MM.1S (cell line): ENCODE measurements at regions not wholly inside any gene's neighbourhood (a gene's known extent, or its start where the extent isn't known, plus 50 kb on each side); places are given as distances from the start of the nearest gene placed in this dataset.

ENCODE experiments used
- DNase-seq: peaks from one replicate; pipeline ENCODE4 v3.0.0-alpha.2; 2015
- H2AFZ ChIP-seq: fragments of 300-600 bp; sonication (generic); 2 replicates; pipeline ENCODE4 v1.6.0; 2016; ENCODE audit warnings: antibody characterized with exemption, low read length
- H3F3A ChIP-seq: fragments of 300-600 bp; sonication (generic); 2 replicates; pipeline ENCODE4 v1.6.1; 2016; ENCODE audit warnings: mild to moderate bottlenecking, antibody characterized with exemption, low read length, moderate library complexity, mixed read lengths; ENCODE audit not compliant: insufficient read depth
- H3K27ac ChIP-seq: fragments of 300-600 bp; sonication (generic); 2 replicates; pipeline ENCODE4 v1.5.1; 2016; ENCODE audit warnings: mild to moderate bottlenecking, low read length
- H3K27me3 ChIP-seq: fragments of 300-600 bp; sonication (generic); replicated peaks from 2 replicates; pipeline ENCODE4 v1.6.0; 2016; ENCODE audit warnings: low read length; ENCODE audit not compliant: insufficient read depth
- H3K36me3 ChIP-seq: fragments of 300-600 bp; sonication (generic); replicated peaks from 2 replicates; pipeline ENCODE4 v1.6.1; 2016; ENCODE audit warnings: mild to moderate bottlenecking, low read length, mixed read lengths; ENCODE audit not compliant: insufficient read depth
- H3K4me1 ChIP-seq: fragments of 300-600 bp; sonication (generic); 2 replicates; pipeline ENCODE4 v1.6.1; 2016; ENCODE audit warnings: low read length, mixed read lengths
- H3K4me2 ChIP-seq: fragments of 300-600 bp; sonication (generic); 2 replicates; pipeline ENCODE4 v1.6.0; 2016; ENCODE audit warnings: low read depth, low read length
- H3K4me3 ChIP-seq: fragments of 300-600 bp; sonication (generic); 2 replicates; pipeline ENCODE4 v1.5.1; 2016; ENCODE audit warnings: low read length, mixed read lengths
- H3K79me2 ChIP-seq: fragments of 300-600 bp; sonication (generic); 2 replicates; pipeline ENCODE4 v1.6.1; 2016; ENCODE audit warnings: mixed run types, low read length, mixed read lengths
- H3K9ac ChIP-seq: fragments of 300-600 bp; sonication (generic); 2 replicates; pipeline ENCODE4 v1.6.1; 2016; ENCODE audit warnings: low read length, mixed read lengths
- H3K9me2 ChIP-seq: fragments of 300-600 bp; sonication (generic); replicated peaks from 2 replicates; pipeline ENCODE4 v1.6.1; 2016; ENCODE audit warnings: mild to moderate bottlenecking, low read length, mixed read lengths; ENCODE audit not compliant: insufficient read depth
- H3K9me3 ChIP-seq: fragments of 300-600 bp; sonication (generic); replicated peaks from 2 replicates; pipeline ENCODE4 v1.6.1; 2016; ENCODE audit warnings: mild to moderate bottlenecking, low read length, mixed read lengths; ENCODE audit not compliant: insufficient read depth
- H4K20me1 ChIP-seq: fragments of 300-600 bp; sonication (generic); 2 replicates; pipeline ENCODE4 v1.6.1; 2016; ENCODE audit warnings: mild to moderate bottlenecking, low read length, moderate library complexity, mixed read lengths; ENCODE audit not compliant: insufficient read depth
- EZH2 ChIP-seq: fragments of 300-600 bp; sonication (generic); optimal IDR thresholded peaks from 2 replicates; pipeline ENCODE3; 2017; ENCODE audit warnings: low read depth, mild to moderate bottlenecking, antibody characterized with exemption, low read length, mixed read lengths
- EZH2phosphoT487 ChIP-seq: fragments of 300-600 bp; sonication (generic); IDR thresholded peaks from 2 replicates; pipeline ENCODE4 v1.6.1; 2018; ENCODE audit warnings: antibody characterized with exemption, low read length
- TF ChIP-seq, protein P1 (sequence below): fragments of 300-600 bp; sonication (generic); IDR thresholded peaks from 2 replicates; pipeline ENCODE4 v1.5.1; 2016; ENCODE audit warnings: antibody characterized with exemption, low read length, mixed read lengths

DNA sequence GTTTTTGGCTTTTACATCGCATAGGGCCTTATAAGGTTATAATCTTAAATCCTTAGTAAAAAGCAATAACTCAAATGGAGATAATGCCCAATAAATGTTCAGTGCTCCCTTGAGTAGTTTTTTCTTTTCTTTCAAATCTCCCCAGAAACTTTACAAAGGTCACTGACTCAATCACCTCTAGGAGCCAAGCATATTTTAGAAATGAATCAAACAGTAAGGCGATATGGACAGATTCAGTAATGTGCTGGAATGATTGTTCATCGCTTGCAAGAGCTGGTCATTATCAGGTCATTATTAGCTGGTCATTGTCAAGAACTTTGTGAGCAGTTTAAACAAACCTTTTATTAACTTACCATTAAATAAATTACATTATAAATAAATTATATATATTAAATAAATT is 130.4 kb upstream of the SLIT3 start:
- TF ChIP-seq, protein P1, sequence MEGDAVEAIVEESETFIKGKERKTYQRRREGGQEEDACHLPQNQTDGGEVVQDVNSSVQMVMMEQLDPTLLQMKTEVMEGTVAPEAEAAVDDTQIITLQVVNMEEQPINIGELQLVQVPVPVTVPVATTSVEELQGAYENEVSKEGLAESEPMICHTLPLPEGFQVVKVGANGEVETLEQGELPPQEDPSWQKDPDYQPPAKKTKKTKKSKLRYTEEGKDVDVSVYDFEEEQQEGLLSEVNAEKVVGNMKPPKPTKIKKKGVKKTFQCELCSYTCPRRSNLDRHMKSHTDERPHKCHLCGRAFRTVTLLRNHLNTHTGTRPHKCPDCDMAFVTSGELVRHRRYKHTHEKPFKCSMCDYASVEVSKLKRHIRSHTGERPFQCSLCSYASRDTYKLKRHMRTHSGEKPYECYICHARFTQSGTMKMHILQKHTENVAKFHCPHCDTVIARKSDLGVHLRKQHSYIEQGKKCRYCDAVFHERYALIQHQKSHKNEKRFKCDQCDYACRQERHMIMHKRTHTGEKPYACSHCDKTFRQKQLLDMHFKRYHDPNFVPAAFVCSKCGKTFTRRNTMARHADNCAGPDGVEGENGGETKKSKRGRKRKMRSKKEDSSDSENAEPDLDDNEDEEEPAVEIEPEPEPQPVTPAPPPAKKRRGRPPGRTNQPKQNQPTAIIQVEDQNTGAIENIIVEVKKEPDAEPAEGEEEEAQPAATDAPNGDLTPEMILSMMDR = no peak
- TF ChIP-seq EZH2phosphoT487 = no peak
- no peak for TF ChIP-seq EZH2
- H3K9me3 ChIP-seq = no peaks in the 10 kb centered on the region
- H3K27me3 ChIP-seq = no peaks in the 10 kb centered on the region

DNA sequence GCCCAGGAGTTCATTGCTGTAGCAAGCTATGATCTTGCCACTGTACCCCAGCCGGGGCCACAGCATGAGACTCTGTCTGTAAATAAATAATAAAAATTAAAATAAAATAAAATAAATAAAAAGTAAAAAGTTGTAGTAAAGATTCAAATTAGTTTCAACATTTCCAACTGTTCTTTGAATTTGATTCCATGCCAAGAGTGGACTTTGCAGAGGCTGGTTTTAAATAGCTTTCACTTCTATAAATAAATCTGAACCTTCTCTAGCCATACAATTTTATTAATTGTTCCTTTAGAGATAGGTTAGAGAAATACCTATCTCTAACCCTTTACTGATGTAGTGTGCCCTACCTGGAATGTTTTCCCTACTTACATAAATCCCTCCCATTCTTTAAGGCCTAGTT is 129.7 kb upstream of the SLIT3 start:
- DNase-seq = no peak
- Histone ChIP-seq H3K36me3 (no peaks in the 10 kb centered on the region), H2AFZ (no peak overlapping the region), H3K27ac (no peak overlapping the region), H4K20me1 (no peaks in the 10 kb centered on the region), H3K79me2 (no peaks in the 10 kb centered on the region), H3K9ac (no peak overlapping the region), H3K27me3 (no peaks in the 10 kb centered on the region), H3K4me2 (no peak overlapping the region), H3F3A (no peaks in the 10 kb centered on the region), H3K4me1 (no peaks in the 10 kb centered on the region), H3K9me2 (no peaks in the 10 kb centered on the region), H3K9me3 (no peaks in the 10 kb centered on the region), H3K4me3 (no peak overlapping the region)
- TF ChIP-seq, protein P1 = no peak
- TF ChIP-seq EZH2phosphoT487 = no peak
- no peak for TF ChIP-seq EZH2

More for the DNA sequence above, 130.4 kb upstream of the SLIT3 start:
- H4K20me1 ChIP-seq = no peaks in the 10 kb centered on the region
- no peaks in the 10 kb centered on the region for H3K4me1 ChIP-seq
- no peaks in the 10 kb centered on the region for H3K9me2 ChIP-seq
- no peak overlapping the region for H3K4me3 ChIP-seq
- H3K79me2 ChIP-seq = no peaks in the 10 kb centered on the region
- no peaks in the 10 kb centered on the region for H3F3A ChIP-seq
- no peaks in the 10 kb centered on the region for H3K36me3 ChIP-seq
- H3K27ac ChIP-seq = no peak overlapping the region
- H3K4me2 ChIP-seq = no peak overlapping the region
- no peak overlapping the region for H2AFZ ChIP-seq
- DNase-seq = no peak
- H3K9ac ChIP-seq = no peak overlapping the region

DNA sequence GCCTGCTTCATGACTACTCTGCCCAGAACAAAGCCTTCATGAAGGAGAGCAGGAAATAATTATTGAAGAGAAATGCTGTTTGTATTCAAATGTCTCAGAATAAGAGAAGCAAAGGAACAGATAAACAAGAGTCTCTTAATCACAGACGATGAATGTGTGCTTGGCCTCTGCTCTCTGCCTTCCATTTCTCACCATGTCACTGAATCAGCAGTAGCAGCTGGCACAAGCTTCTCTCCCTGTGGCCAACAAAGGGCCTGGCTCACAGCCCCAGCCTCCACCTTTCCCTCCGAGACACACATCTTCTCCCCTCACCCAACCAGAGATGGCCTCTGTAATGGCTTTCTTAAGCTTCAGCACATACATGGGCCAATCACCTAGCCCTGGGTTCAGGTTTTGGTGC is 128.1 kb upstream of the SLIT3 start:
- no peaks in the 10 kb centered on the region for H3K4me1 ChIP-seq
- no peaks in the 10 kb centered on the region for H3K36me3 ChIP-seq
- no peak for DNase-seq
- H3K9me3 ChIP-seq = no peaks in the 10 kb centered on the region
- no peak overlapping the region for H3K4me2 ChIP-seq
- H3F3A ChIP-seq = no peaks in the 10 kb centered on the region
- no peaks in the 10 kb centered on the region for H4K20me1 ChIP-seq
- H3K9ac ChIP-seq = no peak overlapping the region
- no peaks in the 10 kb centered on the region for H3K9me2 ChIP-seq
- no peak overlapping the region for H3K4me3 ChIP-seq
- TF ChIP-seq EZH2 = no peak
- TF ChIP-seq, protein P1 = no peak
- TF ChIP-seq EZH2phosphoT487 = no peak
- H2AFZ ChIP-seq = no peak overlapping the region
- H3K27me3 ChIP-seq = no peaks in the 10 kb centered on the region
- no peaks in the 10 kb centered on the region for H3K79me2 ChIP-seq
- H3K27ac ChIP-seq = no peak overlapping the region
